ENCODE measurements at regions not wholly inside any gene's neighbourhood (a gene's known extent, or its start where the extent isn't known, plus 50 kb on each side); places are given as distances from the start of the nearest gene placed in this dataset.

DNA sequence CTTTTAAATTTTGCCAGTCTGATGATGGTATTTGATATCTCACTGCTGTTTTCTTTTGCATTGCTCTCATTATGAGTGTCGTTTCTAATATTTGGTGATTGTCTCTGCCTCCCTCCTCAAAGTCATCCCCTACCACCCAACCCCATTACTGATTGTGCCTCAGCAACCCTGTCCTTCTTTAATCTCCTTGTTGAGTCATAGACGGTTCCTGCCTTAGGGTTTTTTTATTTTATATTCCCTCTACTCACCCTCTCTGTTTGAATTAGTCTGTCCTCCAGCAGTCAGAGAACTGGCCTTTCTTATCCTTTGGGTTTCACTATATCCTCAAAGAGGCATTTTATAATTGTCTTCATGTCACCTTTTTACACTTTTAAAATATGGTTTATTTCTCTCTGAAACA lies 409.3 kb upstream of the CPEB2 start:
- no peak for DNase-seq

DNA sequence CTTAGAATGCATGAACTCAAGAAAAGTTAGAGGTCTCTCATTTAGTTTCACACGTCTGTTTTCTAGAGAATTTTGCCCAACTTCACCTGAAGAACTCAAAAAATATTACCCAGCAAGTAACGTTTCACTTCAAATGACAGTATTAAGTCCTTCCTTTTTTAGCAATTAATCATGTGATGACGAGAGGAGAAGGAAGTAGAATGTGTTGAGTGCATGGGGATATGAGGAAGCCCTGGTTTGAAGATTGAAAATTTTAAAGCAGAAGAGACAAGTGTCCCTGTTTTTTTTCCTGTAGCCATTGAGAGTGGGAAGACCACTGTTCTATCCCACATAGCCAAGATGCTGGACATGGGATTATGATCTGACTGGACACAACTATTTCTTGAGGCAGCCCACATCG lies 406.3 kb upstream of the CPEB2 start:
- DNase-seq, result no peak

DNA sequence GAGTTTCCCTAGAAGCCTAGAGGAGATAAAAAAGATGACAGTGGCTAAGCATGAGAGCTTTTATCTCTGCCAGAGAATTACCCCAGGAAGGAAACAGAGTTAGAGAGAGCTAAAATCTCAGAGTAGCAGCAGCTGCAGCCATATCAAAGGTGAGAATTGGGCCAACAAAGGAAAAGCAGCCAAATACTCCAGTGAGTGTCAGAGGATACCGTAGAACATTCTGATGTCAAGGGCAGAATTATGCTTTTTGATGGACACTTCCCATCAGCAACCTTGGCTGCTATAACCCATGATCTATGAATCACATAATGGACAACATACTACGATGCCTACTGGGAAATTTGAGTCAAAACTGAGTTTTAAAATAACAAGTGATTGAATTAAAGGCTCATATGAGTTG lies 405.8 kb upstream of the CPEB2 start:
- no peak for DNase-seq

DNA sequence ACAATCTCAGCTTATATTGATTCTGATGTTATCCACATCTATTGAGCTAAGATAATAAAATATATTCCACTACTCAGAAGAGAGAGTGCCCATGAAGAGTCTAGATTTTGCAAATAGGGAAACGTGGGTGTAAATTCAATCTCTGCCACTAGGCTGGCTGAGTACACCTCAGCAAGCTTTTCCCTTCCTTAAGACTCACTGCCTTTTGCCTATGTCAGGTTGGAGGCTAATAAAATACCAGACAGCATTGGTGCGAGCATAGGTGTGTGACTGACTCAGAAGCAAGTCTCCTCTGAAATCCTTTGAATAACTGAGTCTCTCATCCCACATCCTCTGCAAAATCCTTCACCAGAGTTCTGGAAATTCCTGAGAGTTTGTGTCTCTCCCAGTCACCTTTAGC lies 405.4 kb upstream of the CPEB2 start:
- no peak for DNase-seq

DNA sequence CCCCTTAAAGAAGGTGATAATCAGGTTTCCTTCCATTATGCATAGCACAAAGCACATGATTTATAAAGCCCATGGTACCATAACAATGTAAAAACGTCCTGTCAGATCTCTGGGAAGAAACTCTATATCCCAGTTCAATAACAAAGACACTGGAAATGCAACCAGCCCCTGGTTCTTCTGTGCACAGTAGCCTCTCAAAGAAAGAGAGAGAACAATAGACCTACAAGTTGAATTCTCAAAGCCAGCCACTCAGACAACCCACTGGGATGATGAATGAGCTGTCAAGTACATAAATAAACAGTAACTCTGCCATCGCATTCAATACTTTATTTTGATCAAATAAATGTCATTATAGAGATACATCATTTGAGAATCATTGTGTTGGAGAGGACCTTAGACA lies 400.1 kb upstream of the CPEB2 start:
- DNase-seq, result no peak

GRCh38 chr4:14607001-14607400 lies 395.3 kb upstream of the CPEB2 start:
- DNase-seq, result no peak

DNA sequence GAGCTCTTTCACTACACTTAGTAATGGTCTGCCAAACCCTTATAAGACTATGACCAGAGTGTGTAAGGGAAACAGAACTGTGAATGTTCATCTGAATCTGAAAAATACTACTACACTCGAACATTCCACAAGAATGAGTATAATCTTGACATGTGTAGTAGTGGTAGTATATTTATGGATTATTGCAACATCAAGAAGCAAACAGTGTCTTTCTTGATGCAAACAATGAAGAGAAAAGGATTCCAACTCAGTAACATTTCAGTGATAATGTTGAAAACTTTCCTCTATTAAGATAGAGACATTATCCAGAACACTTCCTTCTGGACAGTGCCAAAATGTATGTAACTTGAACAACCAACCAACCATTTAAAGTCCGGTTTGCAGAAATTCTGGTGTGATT lies 394.7 kb upstream of the CPEB2 start:
- no peak for DNase-seq

- no peak for DNase-seq
Measured at GRCh38 chr4:14608630-14609029, 393.7 kb upstream of the CPEB2 start.

DNA sequence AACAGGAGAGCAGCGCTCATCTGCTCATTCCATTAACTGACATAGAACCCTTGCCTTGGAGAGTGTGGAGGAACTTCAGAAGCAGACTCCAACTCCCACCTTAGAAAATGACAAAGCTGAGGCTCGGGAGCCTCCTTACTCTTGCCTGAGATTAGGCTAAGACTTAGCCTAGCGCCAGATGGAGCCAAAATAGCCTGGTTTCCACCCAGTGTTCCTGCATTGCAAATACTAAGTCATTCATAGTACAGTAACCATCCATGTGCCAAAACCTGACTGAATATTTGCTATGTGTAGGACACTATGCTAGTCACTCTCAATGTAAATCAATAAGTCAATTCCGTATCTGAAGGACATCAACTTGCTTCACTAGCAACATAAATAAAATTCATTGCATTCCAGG lies 387.4 kb upstream of the CPEB2 start:
- no peak for DNase-seq

- no peak for DNase-seq
Measured at GRCh38 chr4:14615671-14616070, 386.6 kb upstream of the CPEB2 start.

- DNase-seq, result no peak
Measured at GRCh38 chr4:14620567-14621141, 381.6 kb upstream of the CPEB2 start.

- no peak for DNase-seq
Measured at GRCh38 chr4:14621731-14622463, 380.4 kb upstream of the CPEB2 start.

GRCh38 chr4:14627038-14627437 lies 375.2 kb upstream of the CPEB2 start:
- no peak for DNase-seq

GRCh38 chr4:14631806-14632440 lies 370.4 kb upstream of the CPEB2 start:
- DNase-seq, result no peak

DNA sequence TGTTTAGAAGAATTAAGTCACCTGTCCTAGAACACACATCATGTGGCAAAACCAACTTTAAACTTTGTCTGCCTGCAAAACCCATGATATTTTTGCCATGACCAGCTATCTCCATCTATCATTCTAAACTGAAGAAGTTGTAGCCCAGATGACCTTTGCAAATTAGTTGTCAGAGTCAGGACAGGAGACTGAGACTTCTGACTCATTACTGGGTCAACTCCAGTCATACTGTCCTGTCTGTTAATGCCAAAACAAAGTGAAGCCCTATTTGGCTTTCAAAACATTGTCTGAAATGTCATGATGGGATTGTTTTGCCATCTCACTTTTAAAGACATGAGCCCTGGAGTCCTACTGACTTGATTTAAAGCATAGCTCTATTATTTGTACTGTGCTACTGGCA lies 365.7 kb upstream of the CPEB2 start:
- no peak for DNase-seq

DNA sequence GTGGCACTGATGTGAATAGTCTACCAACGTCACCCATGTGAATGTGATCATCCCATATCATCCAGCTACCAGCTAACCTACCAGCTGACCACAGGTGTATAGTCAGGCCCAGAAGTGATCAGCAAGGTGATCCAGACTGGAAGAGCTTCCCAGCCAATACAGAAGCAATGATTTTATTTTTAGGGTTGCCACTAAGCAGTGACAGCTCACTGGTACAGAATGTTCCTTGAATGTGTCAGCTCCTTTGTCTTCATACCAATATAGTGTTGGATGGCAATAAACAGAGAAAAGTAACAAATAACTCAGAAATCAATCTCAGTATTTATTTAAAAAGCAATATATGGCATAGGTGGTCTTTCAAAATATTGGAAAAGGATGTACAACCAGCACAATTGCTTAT lies 361.8 kb upstream of the CPEB2 start:
- no peak for DNase-seq

DNA sequence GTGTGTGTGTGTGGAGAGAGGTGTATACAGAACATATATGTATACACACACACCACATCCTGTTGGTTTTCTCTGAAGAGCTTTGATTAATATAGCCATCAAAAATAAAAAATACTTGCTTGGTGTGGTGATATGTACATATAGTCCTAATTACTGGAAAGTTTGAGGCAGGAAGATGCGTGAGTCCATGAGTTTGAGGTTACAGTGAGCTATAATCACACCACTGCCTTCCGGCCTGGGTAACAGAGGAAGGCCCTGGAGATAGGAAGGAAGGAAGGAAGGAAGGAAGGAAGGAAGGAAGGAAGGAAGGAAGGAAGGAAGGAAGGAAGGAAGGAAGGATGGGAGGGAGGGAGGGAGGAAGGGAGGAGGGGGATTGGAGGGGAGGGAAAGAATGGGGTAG lies 360.4 kb upstream of the CPEB2 start:
- no peak for DNase-seq

GRCh38 chr4:14644580-14645282 lies 357.6 kb upstream of the CPEB2 start:
- DNase-seq, result no peak

DNA sequence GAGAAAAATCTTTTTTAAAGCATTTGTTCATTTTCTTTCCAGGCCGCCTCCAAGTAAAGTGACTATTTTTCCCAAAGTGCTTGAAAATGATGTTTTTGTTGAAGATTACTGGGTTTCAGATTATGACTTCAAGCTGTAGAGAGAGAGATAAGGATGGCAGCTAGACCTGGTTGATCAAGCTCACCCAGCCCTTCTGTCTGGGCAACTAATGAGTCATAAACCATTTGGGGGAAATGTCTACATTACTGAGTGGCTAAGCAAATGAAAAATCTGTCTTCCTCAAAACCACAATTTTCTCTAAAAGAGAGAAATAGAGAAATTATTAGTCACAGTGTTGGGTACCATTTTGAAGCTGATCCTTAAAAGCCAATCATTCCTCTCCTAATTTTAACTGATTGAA lies 355.4 kb upstream of the CPEB2 start:
- DNase-seq, result no peak

DNA sequence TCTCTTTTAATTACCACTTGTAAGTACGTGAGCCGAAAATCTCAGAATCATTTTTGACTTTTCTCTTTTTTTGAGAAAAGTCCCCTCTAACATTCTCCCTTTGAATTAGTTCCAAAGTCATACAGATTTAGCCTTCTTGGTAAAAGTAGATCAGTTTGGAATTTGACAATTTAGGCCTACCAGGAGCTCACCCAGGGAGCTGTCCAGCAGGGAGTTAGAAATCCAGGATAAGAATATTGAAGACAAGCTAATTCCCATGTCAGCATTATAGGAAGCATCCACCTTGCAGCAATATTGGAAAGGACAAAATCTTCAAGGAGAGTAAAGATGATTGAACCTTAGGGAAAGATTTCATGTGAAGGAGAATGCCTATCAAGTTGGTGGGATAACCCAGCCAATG lies 352.2 kb upstream of the CPEB2 start:
- no peak for DNase-seq

GRCh38 chr4:14652522-14652921 lies 349.8 kb upstream of the CPEB2 start:
- DNase-seq, result no peak

- no peak for DNase-seq
Measured at GRCh38 chr4:14653338-14653737, 348.9 kb upstream of the CPEB2 start.

DNA sequence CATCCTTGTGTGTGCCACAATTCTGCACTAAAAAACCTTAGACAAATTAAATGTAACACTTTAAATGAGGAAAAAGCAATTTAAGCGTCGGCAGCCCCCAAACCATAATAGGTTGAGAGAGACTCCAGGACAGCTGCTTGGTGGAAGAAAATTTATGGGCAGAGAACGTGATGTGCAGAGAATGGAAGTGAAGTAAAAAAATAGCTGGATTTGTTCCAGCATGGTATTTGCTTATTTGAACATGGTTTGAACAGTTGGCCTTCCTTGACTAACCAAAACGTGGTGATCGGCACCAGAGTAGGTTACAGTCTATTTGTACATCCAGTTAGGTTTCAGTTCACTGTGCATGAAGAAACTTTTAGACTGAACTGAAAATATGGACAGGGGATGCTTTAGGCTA lies 343.0 kb upstream of the CPEB2 start:
- no peak for DNase-seq

GRCh38 chr4:14667624-14668151 lies 334.6 kb upstream of the CPEB2 start:
- no peak for DNase-seq
